ENCODE measurements at regions not wholly inside any gene's neighbourhood (a gene's known extent, or its start where the extent isn't known, plus 50 kb on each side); places are given as distances from the start of the nearest gene placed in this dataset.

GRCh38 chr7:153496257-153496656 lies 555.9 kb upstream of the DPP6 start:
- Histone ChIP-seq H3K9me3 (ENCODE audit: control insufficient read depth in 2 of 2, insufficient read depth in 1 of 2, low read depth in 1 of 2, low read length in 1 of 2) (no peaks in the 10 kb centered on the region), H3K27ac (ENCODE audit: low read depth in 2 of 2, low read length in 1 of 2) (no peak overlapping the region), H3K27me3 (ENCODE audit: control insufficient read depth in 1 of 2, insufficient read depth in 2 of 2, low read length in 2 of 2) (no peaks in the 10 kb centered on the region), H3K4me1 (ENCODE audit: control insufficient read depth in 2 of 2, insufficient read depth in 2 of 2, low read length in 1 of 2) (no peaks in the 10 kb centered on the region), H3K36me3 (ENCODE audit: control insufficient read depth in 2 of 2, insufficient read depth in 2 of 2, low read length in 1 of 2) (no peaks in the 10 kb centered on the region), H3K4me3 (ENCODE audit: low read depth in 1 of 2, low read length in 2 of 2) (no peak overlapping the region)
- 72 to 74% methylated on average over 2 of the region's 2 CpGs for WGBS, 2 donors

GRCh38 chr7:153503093-153503492 lies 549.1 kb upstream of the DPP6 start:
- WGBS, 2 donors, result 77 to 82% methylated on average over 5 of the region's 5 CpGs
- no peaks in the 10 kb centered on the region for H3K4me1 ChIP-seq (ENCODE audit: control insufficient read depth in 2 of 2, insufficient read depth in 2 of 2, low read length in 1 of 2)
- H3K4me3 ChIP-seq (ENCODE audit: low read depth in 1 of 2, low read length in 2 of 2), result no peak overlapping the region
- H3K27me3 ChIP-seq (ENCODE audit: control insufficient read depth in 1 of 2, insufficient read depth in 2 of 2, low read length in 2 of 2), result no peaks in the 10 kb centered on the region
- no peaks in the 10 kb centered on the region for H3K36me3 ChIP-seq (ENCODE audit: control insufficient read depth in 2 of 2, insufficient read depth in 2 of 2, low read length in 1 of 2)
- no peak overlapping the region for H3K27ac ChIP-seq (ENCODE audit: low read depth in 2 of 2, low read length in 1 of 2)
- peaks cover 0 to 9% of the 10 kb centered on the region in 2 donors for H3K9me3 ChIP-seq (ENCODE audit: control insufficient read depth in 2 of 2, insufficient read depth in 1 of 2, low read depth in 1 of 2, low read length in 1 of 2)

- Histone ChIP-seq H3K4me1 (ENCODE audit: control insufficient read depth in 2 of 2, insufficient read depth in 2 of 2, low read length in 1 of 2) (no peaks in the 10 kb centered on the region), H3K27ac (ENCODE audit: low read depth in 2 of 2, low read length in 1 of 2) (no peak overlapping the region), H3K9me3 (ENCODE audit: control insufficient read depth in 2 of 2, insufficient read depth in 1 of 2, low read depth in 1 of 2, low read length in 1 of 2) (peaks cover 0 to 9% of the 10 kb centered on the region in 2 donors), H3K36me3 (ENCODE audit: control insufficient read depth in 2 of 2, insufficient read depth in 2 of 2, low read length in 1 of 2) (no peaks in the 10 kb centered on the region), H3K4me3 (ENCODE audit: low read depth in 1 of 2, low read length in 2 of 2) (no peak overlapping the region), H3K27me3 (ENCODE audit: control insufficient read depth in 1 of 2, insufficient read depth in 2 of 2, low read length in 2 of 2) (no peaks in the 10 kb centered on the region)
- WGBS, 2 donors, result 76 to 79% methylated on average over 17 of the region's 17 CpGs
These were observed 547.7 kb upstream of the DPP6 start for GRCh38 chr7:153504288-153505075.

GRCh38 chr7:153507885-153508284 lies 544.3 kb upstream of the DPP6 start:
- H3K4me1 ChIP-seq (ENCODE audit: control insufficient read depth in 2 of 2, insufficient read depth in 2 of 2, low read length in 1 of 2), result no peaks in the 10 kb centered on the region
- H3K36me3 ChIP-seq (ENCODE audit: control insufficient read depth in 2 of 2, insufficient read depth in 2 of 2, low read length in 1 of 2), result no peaks in the 10 kb centered on the region
- peaks cover 0 to 9% of the 10 kb centered on the region in 2 donors for H3K9me3 ChIP-seq (ENCODE audit: control insufficient read depth in 2 of 2, insufficient read depth in 1 of 2, low read depth in 1 of 2, low read length in 1 of 2)
- H3K4me3 ChIP-seq (ENCODE audit: low read depth in 1 of 2, low read length in 2 of 2), result no peak overlapping the region
- no peaks in the 10 kb centered on the region for H3K27me3 ChIP-seq (ENCODE audit: control insufficient read depth in 1 of 2, insufficient read depth in 2 of 2, low read length in 2 of 2)
- WGBS, 2 donors, result 68 to 72% methylated on average over 4 of the region's 4 CpGs
- H3K27ac ChIP-seq (ENCODE audit: low read depth in 2 of 2, low read length in 1 of 2), result no peak overlapping the region

- 44 to 67% methylated on average over 3 of the region's 3 CpGs for WGBS, 2 donors
- Histone ChIP-seq H3K27me3 (ENCODE audit: control insufficient read depth in 1 of 2, insufficient read depth in 2 of 2, low read length in 2 of 2) (no peaks in the 10 kb centered on the region), H3K36me3 (ENCODE audit: control insufficient read depth in 2 of 2, insufficient read depth in 2 of 2, low read length in 1 of 2) (no peaks in the 10 kb centered on the region), H3K9me3 (ENCODE audit: control insufficient read depth in 2 of 2, insufficient read depth in 1 of 2, low read depth in 1 of 2, low read length in 1 of 2) (no peaks in the 10 kb centered on the region), H3K4me3 (ENCODE audit: low read depth in 1 of 2, low read length in 2 of 2) (no peak overlapping the region), H3K4me1 (ENCODE audit: control insufficient read depth in 2 of 2, insufficient read depth in 2 of 2, low read length in 1 of 2) (no peaks in the 10 kb centered on the region), H3K27ac (ENCODE audit: low read depth in 2 of 2, low read length in 1 of 2) (no peak overlapping the region)
These were observed 542.4 kb upstream of the DPP6 start for GRCh38 chr7:153509768-153510167.

- no peaks in the 10 kb centered on the region for H3K27me3 ChIP-seq (ENCODE audit: control insufficient read depth in 1 of 2, insufficient read depth in 2 of 2, low read length in 2 of 2)
- H3K9me3 ChIP-seq (ENCODE audit: control insufficient read depth in 2 of 2, insufficient read depth in 1 of 2, low read depth in 1 of 2, low read length in 1 of 2), result no peaks in the 10 kb centered on the region
- no peak overlapping the region for H3K4me3 ChIP-seq (ENCODE audit: low read depth in 1 of 2, low read length in 2 of 2)
- 56 to 58% methylated on average over 3 of the region's 3 CpGs for WGBS, 2 donors
- no peak overlapping the region for H3K27ac ChIP-seq (ENCODE audit: low read depth in 2 of 2, low read length in 1 of 2)
- H3K4me1 ChIP-seq (ENCODE audit: control insufficient read depth in 2 of 2, insufficient read depth in 2 of 2, low read length in 1 of 2), result no peaks in the 10 kb centered on the region
- no peaks in the 10 kb centered on the region for H3K36me3 ChIP-seq (ENCODE audit: control insufficient read depth in 2 of 2, insufficient read depth in 2 of 2, low read length in 1 of 2)
These were observed 541.5 kb upstream of the DPP6 start for GRCh38 chr7:153510674-153511073.

GRCh38 chr7:153514032-153514431 lies 538.2 kb upstream of the DPP6 start:
- 73 to 92% methylated on average over 5 of the region's 5 CpGs for WGBS, 2 donors
- Histone ChIP-seq H3K36me3 (ENCODE audit: control insufficient read depth in 2 of 2, insufficient read depth in 2 of 2, low read length in 1 of 2) (no peaks in the 10 kb centered on the region), H3K4me3 (ENCODE audit: low read depth in 1 of 2, low read length in 2 of 2) (no peak overlapping the region), H3K27ac (ENCODE audit: low read depth in 2 of 2, low read length in 1 of 2) (no peak overlapping the region), H3K4me1 (ENCODE audit: control insufficient read depth in 2 of 2, insufficient read depth in 2 of 2, low read length in 1 of 2) (no peaks in the 10 kb centered on the region), H3K9me3 (ENCODE audit: control insufficient read depth in 2 of 2, insufficient read depth in 1 of 2, low read depth in 1 of 2, low read length in 1 of 2) (no peaks in the 10 kb centered on the region), H3K27me3 (ENCODE audit: control insufficient read depth in 1 of 2, insufficient read depth in 2 of 2, low read length in 2 of 2) (no peaks in the 10 kb centered on the region)

- H3K27me3 ChIP-seq (ENCODE audit: control insufficient read depth in 1 of 2, insufficient read depth in 2 of 2, low read length in 2 of 2), result no peaks in the 10 kb centered on the region
- no peak overlapping the region for H3K4me3 ChIP-seq (ENCODE audit: low read depth in 1 of 2, low read length in 2 of 2)
- H3K36me3 ChIP-seq (ENCODE audit: control insufficient read depth in 2 of 2, insufficient read depth in 2 of 2, low read length in 1 of 2), result no peaks in the 10 kb centered on the region
- no peaks in the 10 kb centered on the region for H3K9me3 ChIP-seq (ENCODE audit: control insufficient read depth in 2 of 2, insufficient read depth in 1 of 2, low read depth in 1 of 2, low read length in 1 of 2)
- WGBS, 2 donors, result 85 to 95% methylated on average over 4 of the region's 4 CpGs
- H3K27ac ChIP-seq (ENCODE audit: low read depth in 2 of 2, low read length in 1 of 2), result no peak overlapping the region
- no peaks in the 10 kb centered on the region for H3K4me1 ChIP-seq (ENCODE audit: control insufficient read depth in 2 of 2, insufficient read depth in 2 of 2, low read length in 1 of 2)
These were observed 536.8 kb upstream of the DPP6 start for GRCh38 chr7:153515359-153515758.

- Histone ChIP-seq H3K4me3 (ENCODE audit: low read depth in 1 of 2, low read length in 2 of 2) (no peak overlapping the region), H3K4me1 (ENCODE audit: control insufficient read depth in 2 of 2, insufficient read depth in 2 of 2, low read length in 1 of 2) (no peaks in the 10 kb centered on the region), H3K27ac (ENCODE audit: low read depth in 2 of 2, low read length in 1 of 2) (peak overlapping the region in 1 of 2 donors; percentile 49), H3K36me3 (ENCODE audit: control insufficient read depth in 2 of 2, insufficient read depth in 2 of 2, low read length in 1 of 2) (no peaks in the 10 kb centered on the region), H3K27me3 (ENCODE audit: control insufficient read depth in 1 of 2, insufficient read depth in 2 of 2, low read length in 2 of 2) (no peaks in the 10 kb centered on the region), H3K9me3 (ENCODE audit: control insufficient read depth in 2 of 2, insufficient read depth in 1 of 2, low read depth in 1 of 2, low read length in 1 of 2) (no peaks in the 10 kb centered on the region)
- 66 to 68% methylated on average over 6 of the region's 6 CpGs for WGBS, 2 donors
These were observed 533.8 kb upstream of the DPP6 start for GRCh38 chr7:153518201-153518984.
